ENCODE measurements at regions not wholly inside any gene's neighbourhood (a gene's known extent, or its start where the extent isn't known, plus 50 kb on each side); places are given as distances from the start of the nearest gene placed in this dataset.

- TF ChIP-seq, protein P1, sequence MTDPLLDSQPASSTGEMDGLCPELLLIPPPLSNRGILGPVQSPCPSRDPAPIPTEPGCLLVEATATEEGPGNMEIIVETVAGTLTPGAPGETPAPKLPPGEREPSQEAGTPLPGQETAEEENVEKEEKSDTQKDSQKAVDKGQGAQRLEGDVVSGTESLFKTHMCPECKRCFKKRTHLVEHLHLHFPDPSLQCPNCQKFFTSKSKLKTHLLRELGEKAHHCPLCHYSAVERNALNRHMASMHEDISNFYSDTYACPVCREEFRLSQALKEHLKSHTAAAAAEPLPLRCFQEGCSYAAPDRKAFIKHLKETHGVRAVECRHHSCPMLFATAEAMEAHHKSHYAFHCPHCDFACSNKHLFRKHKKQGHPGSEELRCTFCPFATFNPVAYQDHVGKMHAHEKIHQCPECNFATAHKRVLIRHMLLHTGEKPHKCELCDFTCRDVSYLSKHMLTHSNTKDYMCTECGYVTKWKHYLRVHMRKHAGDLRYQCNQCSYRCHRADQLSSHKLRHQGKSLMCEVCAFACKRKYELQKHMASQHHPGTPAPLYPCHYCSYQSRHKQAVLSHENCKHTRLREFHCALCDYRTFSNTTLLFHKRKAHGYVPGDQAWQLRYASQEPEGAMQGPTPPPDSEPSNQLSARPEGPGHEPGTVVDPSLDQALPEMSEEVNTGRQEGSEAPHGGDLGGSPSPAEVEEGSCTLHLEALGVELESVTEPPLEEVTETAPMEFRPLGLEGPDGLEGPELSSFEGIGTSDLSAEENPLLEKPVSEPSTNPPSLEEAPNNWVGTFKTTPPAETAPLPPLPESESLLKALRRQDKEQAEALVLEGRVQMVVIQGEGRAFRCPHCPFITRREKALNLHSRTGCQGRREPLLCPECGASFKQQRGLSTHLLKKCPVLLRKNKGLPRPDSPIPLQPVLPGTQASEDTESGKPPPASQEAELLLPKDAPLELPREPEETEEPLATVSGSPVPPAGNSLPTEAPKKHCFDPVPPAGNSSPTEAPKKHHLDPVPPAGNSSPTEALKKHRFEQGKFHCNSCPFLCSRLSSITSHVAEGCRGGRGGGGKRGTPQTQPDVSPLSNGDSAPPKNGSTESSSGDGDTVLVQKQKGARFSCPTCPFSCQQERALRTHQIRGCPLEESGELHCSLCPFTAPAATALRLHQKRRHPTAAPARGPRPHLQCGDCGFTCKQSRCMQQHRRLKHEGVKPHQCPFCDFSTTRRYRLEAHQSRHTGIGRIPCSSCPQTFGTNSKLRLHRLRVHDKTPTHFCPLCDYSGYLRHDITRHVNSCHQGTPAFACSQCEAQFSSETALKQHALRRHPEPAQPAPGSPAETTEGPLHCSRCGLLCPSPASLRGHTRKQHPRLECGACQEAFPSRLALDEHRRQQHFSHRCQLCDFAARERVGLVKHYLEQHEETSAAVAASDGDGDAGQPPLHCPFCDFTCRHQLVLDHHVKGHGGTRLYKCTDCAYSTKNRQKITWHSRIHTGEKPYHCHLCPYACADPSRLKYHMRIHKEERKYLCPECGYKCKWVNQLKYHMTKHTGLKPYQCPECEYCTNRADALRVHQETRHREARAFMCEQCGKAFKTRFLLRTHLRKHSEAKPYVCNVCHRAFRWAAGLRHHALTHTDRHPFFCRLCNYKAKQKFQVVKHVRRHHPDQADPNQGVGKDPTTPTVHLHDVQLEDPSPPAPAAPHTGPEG (CRISPR knock-in tag; IDR thresholded peaks at IDR 0.05), result no peak
- no peak for TF ChIP-seq ZNF670 (CRISPR knock-in tag; IDR thresholded peaks at IDR 0.05; ENCODE audit: borderline replicate concordance)
- no peak for TF ChIP-seq ZBTB38 (CRISPR knock-in tag; IDR thresholded peaks at IDR 0.05)
- TF ChIP-seq, protein P2, sequence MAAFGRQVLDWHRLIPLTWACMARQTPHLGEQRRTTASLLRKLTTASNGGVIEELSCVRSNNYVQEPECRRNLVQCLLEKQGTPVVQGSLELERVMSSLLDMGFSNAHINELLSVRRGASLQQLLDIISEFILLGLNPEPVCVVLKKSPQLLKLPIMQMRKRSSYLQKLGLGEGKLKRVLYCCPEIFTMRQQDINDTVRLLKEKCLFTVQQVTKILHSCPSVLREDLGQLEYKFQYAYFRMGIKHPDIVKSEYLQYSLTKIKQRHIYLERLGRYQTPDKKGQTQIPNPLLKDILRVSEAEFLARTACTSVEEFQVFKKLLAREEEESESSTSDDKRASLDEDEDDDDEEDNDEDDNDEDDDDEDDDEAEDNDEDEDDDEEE (CRISPR knock-in tag; IDR thresholded peaks at IDR 0.05), result no peak
- TF ChIP-seq ZNF607 (CRISPR knock-in tag; IDR thresholded peaks at IDR 0.05; ENCODE audit: borderline replicate concordance), result no peak
- TF ChIP-seq RBAK (CRISPR knock-in tag; IDR thresholded peaks at IDR 0.05), result no peak
- no peak for TF ChIP-seq ZNF530 (CRISPR knock-in tag; IDR thresholded peaks at IDR 0.05; ENCODE audit: low read depth)
- TF ChIP-seq FOXA3 (CRISPR knock-in tag; IDR thresholded peaks at IDR 0.05), result no peak
- TF ChIP-seq, protein P3, sequence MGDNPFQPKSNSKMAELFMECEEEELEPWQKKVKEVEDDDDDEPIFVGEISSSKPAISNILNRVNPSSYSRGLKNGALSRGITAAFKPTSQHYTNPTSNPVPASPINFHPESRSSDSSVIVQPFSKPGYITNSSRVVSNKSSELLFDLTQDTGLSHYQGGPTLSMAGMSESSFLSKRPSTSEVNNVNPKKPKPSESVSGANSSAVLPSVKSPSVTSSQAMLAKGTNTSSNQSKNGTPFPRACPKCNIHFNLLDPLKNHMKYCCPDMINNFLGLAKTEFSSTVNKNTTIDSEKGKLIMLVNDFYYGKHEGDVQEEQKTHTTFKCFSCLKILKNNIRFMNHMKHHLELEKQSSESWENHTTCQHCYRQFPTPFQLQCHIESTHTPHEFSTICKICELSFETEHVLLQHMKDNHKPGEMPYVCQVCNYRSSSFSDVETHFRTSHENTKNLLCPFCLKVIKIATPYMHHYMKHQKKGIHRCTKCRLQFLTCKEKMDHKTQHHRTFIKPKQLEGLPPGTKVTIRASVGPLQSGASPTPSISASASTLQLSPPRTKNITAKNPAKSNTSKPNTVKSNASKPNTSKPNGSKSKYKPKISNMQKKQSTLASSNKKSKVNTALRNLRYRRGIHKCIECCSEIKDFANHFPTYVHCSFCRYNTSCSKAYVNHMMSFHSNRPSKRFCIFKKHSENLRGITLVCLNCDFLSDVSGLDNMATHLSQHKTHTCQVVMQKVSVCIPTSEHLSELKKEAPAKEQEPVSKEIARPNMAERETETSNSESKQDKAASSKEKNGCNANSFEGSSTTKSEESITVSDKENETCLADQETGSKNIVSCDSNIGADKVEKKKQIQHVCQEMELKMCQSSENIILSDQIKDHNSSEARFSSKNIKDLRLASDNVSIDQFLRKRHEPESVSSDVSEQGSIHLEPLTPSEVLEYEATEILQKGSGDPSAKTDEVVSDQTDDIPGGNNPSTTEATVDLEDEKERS (CRISPR knock-in tag; IDR thresholded peaks at IDR 0.05), result no peak
Measured at GRCh38 chr7:156549636-156550035, 90.9 kb upstream of the RNF32 start (continued).

All from HepG2 (cell line).